ENCODE measurements at regions not wholly inside any gene's neighbourhood (a gene's known extent, or its start where the extent isn't known, plus 50 kb on each side); places are given as distances from the start of the nearest gene placed in this dataset.

GRCh38 chr14:101101456-101102056 is 198.0 kb upstream of the RTL1 start:
- Histone ChIP-seq H3K79me2 (replicated peaks; ENCODE audit: insufficient read depth, low read length) (no peaks in the 10 kb centered on the region), H3K27ac (ENCODE audit: low read length) (no peak overlapping the region), H3K4me2 (ENCODE audit: low read length) (no peak overlapping the region), H3K27me3 (ENCODE audit: insufficient read depth, low read depth, low read length) (no peaks in the 10 kb centered on the region), H3K36me3 (ENCODE audit: insufficient read depth, low read length) (no peaks in the 10 kb centered on the region), H3F3A (ENCODE audit: insufficient read depth, low read length, poor library complexity, severe bottlenecking) (no peaks in the 10 kb centered on the region), H4K20me1 (ENCODE audit: insufficient read depth) (no peaks in the 10 kb centered on the region), H3K9me3 (ENCODE audit: low read length) (no peaks in the 10 kb centered on the region), H3K4me3 (ENCODE audit: low read length) (no peak overlapping the region), H2AFZ (ENCODE audit: low read depth, low read length) (no peak overlapping the region), H3K9ac (ENCODE audit: low read length) (no peak overlapping the region), H3K9me2 (ENCODE audit: insufficient read depth, low read length) (no peaks in the 10 kb centered on the region)
- TF ChIP-seq EP300 (conservative IDR thresholded peaks at IDR 0.05; ENCODE audit: poor library complexity, severe bottlenecking) (no peak), RAD21 (conservative IDR thresholded peaks at IDR 0.05) (no peak), TAF1 (IDR thresholded peaks at IDR 0.05; ENCODE audit: low read depth) (no peak), MXI1 (conservative IDR thresholded peaks at IDR 0.05; ENCODE audit: poor library complexity, severe bottlenecking) (no peak), EZH2 (IDR thresholded peaks at IDR 0.05; ENCODE audit: borderline replicate concordance, insufficient read depth, low read length, poor library complexity, severe bottlenecking) (no peak), POLR2AphosphoS5 (IDR thresholded peaks at IDR 0.05) (no peak), SMC3 (conservative IDR thresholded peaks at IDR 0.05; ENCODE audit: poor library complexity) (no peak)
- TF ChIP-seq, protein P1, sequence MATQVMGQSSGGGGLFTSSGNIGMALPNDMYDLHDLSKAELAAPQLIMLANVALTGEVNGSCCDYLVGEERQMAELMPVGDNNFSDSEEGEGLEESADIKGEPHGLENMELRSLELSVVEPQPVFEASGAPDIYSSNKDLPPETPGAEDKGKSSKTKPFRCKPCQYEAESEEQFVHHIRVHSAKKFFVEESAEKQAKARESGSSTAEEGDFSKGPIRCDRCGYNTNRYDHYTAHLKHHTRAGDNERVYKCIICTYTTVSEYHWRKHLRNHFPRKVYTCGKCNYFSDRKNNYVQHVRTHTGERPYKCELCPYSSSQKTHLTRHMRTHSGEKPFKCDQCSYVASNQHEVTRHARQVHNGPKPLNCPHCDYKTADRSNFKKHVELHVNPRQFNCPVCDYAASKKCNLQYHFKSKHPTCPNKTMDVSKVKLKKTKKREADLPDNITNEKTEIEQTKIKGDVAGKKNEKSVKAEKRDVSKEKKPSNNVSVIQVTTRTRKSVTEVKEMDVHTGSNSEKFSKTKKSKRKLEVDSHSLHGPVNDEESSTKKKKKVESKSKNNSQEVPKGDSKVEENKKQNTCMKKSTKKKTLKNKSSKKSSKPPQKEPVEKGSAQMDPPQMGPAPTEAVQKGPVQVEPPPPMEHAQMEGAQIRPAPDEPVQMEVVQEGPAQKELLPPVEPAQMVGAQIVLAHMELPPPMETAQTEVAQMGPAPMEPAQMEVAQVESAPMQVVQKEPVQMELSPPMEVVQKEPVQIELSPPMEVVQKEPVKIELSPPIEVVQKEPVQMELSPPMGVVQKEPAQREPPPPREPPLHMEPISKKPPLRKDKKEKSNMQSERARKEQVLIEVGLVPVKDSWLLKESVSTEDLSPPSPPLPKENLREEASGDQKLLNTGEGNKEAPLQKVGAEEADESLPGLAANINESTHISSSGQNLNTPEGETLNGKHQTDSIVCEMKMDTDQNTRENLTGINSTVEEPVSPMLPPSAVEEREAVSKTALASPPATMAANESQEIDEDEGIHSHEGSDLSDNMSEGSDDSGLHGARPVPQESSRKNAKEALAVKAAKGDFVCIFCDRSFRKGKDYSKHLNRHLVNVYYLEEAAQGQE (IDR thresholded peaks at IDR 0.05; ENCODE audit: borderline replicate concordance), result no peak
- TF ChIP-seq, protein P2, sequence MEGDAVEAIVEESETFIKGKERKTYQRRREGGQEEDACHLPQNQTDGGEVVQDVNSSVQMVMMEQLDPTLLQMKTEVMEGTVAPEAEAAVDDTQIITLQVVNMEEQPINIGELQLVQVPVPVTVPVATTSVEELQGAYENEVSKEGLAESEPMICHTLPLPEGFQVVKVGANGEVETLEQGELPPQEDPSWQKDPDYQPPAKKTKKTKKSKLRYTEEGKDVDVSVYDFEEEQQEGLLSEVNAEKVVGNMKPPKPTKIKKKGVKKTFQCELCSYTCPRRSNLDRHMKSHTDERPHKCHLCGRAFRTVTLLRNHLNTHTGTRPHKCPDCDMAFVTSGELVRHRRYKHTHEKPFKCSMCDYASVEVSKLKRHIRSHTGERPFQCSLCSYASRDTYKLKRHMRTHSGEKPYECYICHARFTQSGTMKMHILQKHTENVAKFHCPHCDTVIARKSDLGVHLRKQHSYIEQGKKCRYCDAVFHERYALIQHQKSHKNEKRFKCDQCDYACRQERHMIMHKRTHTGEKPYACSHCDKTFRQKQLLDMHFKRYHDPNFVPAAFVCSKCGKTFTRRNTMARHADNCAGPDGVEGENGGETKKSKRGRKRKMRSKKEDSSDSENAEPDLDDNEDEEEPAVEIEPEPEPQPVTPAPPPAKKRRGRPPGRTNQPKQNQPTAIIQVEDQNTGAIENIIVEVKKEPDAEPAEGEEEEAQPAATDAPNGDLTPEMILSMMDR (IDR thresholded peaks at IDR 0.05; ENCODE audit: poor library complexity, severe bottlenecking), result no peak

- H4K20me1 ChIP-seq (ENCODE audit: insufficient read depth), result no peaks in the 10 kb centered on the region
- no peaks in the 10 kb centered on the region for H3K9me2 ChIP-seq (ENCODE audit: insufficient read depth, low read length)
- H3K9ac ChIP-seq (ENCODE audit: low read length), result no peak overlapping the region
- no peak overlapping the region for H2AFZ ChIP-seq (ENCODE audit: low read depth, low read length)
- no peaks in the 10 kb centered on the region for H3F3A ChIP-seq (ENCODE audit: insufficient read depth, low read length, poor library complexity, severe bottlenecking)
- no peaks in the 10 kb centered on the region for H3K9me3 ChIP-seq (ENCODE audit: low read length)
- H3K4me2 ChIP-seq (ENCODE audit: low read length), result no peak overlapping the region
- no peak for TF ChIP-seq EP300 (conservative IDR thresholded peaks at IDR 0.05; ENCODE audit: poor library complexity, severe bottlenecking)
- TF ChIP-seq SMC3 (conservative IDR thresholded peaks at IDR 0.05; ENCODE audit: poor library complexity), result no peak
- TF ChIP-seq RAD21 (conservative IDR thresholded peaks at IDR 0.05), result no peak
- TF ChIP-seq, protein P1 (IDR thresholded peaks at IDR 0.05; ENCODE audit: borderline replicate concordance), result no peak
- TF ChIP-seq, protein P2 (IDR thresholded peaks at IDR 0.05; ENCODE audit: poor library complexity, severe bottlenecking), result no peak
- TF ChIP-seq EZH2 (IDR thresholded peaks at IDR 0.05; ENCODE audit: borderline replicate concordance, insufficient read depth, low read length, poor library complexity, severe bottlenecking), result no peak
- H3K27ac ChIP-seq (ENCODE audit: low read length), result no peak overlapping the region
- no peak overlapping the region for H3K4me3 ChIP-seq (ENCODE audit: low read length)
- H3K36me3 ChIP-seq (ENCODE audit: insufficient read depth, low read length), result no peaks in the 10 kb centered on the region
- no peaks in the 10 kb centered on the region for H3K79me2 ChIP-seq (replicated peaks; ENCODE audit: insufficient read depth, low read length)
- H3K27me3 ChIP-seq (ENCODE audit: insufficient read depth, low read depth, low read length), result no peaks in the 10 kb centered on the region
These were observed 199.4 kb upstream of the RTL1 start for GRCh38 chr14:101102875-101103274.

All from neural cell (in vitro differentiated cells).